GM18502 (cell line): ENCODE measurements at regions not wholly inside any gene's neighbourhood (a gene's known extent, or its start where the extent isn't known, plus 50 kb on each side); places are given as distances from the start of the nearest gene placed in this dataset.

ENCODE experiments used
- ATAC-seq: cut with Tn5 transposase; IDR thresholded peaks from one replicate; pipeline ENCODE4 v1.9.1; 2021; ENCODE audit warnings: mild to moderate bottlenecking; ENCODE audit not compliant: unreplicated experiment, poor library complexity

DNA sequence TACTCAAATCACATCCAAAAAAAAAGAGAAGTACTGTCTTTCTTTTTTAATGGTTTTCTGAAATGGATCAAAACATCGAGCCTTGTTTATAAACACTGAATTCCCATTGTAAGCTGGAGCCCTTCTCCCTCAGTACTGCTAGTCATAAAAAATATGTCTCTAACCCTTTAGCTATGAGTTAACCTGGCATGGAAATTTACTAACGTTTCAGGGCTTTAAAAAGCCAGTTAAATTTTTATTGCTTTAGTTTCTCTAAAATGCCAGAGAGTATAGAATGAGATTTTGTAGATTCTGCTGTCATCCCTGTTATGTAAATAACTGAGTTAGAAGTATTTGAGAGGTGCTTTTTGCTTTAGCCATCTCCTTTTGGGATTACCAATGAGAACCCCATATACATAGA lies 528.3 kb downstream of the EFNB2 start:
- no peak for ATAC-seq

DNA sequence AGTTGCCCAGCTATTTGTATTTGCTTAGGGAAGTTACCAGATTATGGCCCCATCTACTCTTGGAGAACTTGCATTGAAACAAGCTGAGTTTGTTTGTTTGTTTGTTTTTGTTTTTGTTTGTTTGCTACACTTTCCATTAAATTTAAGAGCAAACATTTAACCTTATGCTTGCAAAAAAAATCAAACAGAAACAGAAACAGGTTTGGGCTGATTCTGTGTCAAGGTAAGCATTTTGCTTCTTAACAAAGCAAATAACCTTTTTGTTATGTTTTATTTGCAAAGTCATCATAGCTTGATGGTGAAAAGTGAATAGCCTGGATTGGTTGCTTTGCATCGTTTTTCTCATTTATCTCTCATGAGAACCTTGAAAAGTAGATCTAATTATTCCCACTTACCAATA lies 531.8 kb downstream of the EFNB2 start:
- no peak for ATAC-seq

DNA sequence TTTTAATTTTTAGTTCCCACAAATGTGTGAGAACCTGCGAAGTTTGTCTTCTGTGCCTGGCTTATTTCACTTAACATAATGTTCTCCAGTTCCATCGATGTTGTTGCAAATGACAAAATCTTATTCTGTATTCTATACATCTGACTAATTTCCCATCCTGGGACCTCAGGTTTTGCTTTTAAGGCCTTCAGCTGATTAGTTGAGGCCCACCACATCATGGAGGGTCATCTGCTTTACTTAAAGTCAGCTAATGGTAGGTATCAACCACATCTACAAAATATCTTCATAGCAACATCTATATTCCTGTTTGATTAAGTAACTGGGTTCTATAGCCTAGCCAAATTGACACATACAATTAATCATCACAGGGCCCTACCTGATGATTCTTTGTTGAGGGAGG lies 534.0 kb downstream of the EFNB2 start:
- no peak for ATAC-seq

DNA sequence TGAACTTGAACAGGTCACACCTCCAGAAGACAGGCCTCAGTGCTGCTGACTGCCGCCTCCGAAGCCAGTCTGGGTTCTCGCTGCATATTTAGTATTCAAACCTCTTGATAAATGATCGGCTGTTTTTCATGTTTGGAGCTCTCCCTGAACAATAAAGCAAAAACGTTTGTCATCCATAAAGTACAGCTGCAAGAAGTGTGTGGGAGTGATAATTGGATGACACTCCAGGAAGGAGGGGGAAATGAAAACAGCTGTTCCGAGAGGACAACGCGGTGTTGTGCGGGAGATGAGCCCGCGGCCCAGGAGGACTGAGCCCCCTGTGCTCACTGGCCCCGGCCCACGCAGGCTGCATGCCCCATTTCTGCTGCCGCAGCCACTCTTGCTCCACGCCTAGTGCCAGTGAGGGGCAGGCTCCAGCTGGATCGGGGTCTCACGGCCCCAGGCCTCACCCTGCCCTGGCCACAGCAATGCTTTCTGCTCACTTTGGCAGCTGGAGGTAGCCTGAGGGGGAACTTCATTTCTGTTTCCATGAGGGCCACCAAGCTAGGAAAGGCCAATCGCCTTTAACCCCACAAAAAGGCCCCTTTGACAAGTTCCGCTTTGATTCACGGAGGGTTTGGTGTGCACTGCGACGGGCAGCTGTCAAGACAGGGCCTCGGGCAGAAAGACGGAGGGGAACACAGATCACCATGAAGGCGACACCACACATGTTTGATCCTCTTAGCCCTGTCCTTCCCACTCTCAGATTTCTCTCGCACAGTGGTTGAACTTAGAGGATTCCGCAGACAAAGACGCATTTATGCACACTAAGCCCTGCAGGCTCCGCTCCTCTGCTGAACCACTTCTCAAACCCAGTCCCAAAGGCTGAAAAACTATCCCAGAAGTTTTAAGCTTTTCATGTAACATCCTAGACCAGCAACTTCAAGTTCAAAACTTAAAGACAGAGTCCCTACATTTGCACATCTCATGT lies 537.6 kb downstream of the EFNB2 start:
- no peak for ATAC-seq

DNA sequence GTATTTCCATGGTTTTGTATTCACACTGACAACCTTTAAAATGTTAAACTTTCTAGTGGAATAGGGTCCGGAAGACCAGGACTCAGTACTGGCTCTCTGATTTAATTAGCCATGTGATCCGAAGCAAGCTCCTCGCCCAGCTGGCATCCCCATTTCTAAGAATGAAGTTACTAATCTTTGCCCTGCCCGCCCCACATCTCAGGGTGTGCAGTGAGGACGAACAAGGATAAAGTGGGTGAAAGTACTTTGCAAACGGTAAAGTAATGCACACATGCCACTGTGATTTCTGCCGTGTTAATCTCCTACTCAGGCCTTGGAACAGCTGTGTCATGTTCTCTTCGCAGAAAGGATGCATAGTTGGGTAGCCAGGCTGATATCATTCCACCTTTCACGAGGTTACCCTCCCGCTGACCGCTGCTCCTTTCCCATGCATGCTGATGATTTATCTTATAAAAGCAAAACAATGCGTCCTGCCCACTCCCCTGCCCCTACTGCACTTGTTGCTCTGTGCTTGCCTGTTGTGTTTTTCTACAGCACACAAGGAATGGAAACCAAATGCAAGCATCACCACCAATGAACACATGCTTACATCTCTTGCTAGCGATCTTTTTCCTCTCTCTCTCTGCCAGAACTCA lies 539.0 kb downstream of the EFNB2 start:
- ATAC-seq = no peak

DNA sequence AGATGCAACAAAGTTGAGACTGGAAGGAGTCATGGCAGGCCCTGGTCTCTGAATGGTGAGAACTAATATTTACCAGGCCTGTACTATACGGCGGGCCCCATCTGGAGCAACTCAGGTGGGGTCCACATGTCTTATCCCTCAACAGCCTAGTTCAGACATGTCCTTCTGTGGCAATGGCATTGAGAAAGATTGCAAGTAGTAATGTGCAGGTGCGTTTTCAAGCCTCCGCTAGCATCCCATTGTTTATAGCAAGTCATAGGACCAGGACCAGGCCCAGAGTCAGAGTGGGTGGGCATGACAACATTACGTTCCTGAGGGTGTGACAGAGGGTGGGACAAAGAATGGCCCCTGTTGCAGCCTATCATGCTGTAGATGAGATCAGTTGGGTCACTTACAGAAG lies 541.1 kb downstream of the EFNB2 start:
- no peak for ATAC-seq

DNA sequence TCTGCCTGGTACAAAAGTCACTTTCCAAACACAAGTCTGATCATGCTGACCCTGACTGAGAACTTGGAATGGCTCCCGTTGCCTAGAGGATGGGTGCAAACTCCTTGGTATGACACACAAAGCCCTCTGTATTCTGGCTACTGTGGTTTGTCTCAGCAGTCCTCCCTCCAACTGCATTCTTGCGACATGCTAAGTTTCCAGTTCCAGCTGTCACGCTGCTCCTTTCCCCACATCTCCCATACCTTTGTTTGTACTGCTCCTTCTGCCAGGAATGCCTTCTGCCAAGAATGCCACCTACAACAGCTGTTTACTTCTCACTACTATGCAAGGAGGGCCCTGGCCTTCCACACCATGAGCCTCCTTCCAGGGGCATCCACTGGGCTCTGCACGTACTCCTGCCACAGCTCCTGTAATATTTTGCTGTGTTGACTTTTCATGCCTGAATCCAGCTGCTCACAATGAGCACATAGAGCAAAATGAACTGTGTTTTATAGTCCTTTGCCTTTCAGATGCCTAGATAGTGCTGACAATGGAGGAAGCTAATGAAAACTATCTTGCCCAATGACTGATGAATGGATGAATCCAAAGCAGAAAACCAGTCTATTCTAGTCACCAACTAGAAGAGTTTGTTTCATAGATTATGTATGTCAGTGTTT lies 543.7 kb downstream of the EFNB2 start:
- no peak for ATAC-seq

DNA sequence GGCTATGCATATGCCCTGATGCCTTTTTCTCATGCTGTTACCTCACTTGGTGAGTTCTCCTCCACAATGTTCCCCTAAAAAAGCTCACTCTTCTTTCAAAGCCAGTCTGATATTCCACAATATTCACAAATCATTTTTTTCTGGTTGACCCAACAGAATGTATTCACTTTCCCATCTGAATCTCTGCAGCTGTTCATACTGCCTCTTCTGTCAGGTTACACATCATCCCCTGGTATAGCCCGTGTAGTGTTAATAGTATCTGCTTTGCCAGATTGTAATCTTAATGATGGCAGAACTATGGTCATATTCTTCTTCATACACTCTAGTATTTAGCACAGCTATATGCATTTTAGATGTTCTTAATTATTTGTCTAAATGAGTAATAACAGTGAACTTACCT lies 544.3 kb downstream of the EFNB2 start:
- ATAC-seq = no peak

DNA sequence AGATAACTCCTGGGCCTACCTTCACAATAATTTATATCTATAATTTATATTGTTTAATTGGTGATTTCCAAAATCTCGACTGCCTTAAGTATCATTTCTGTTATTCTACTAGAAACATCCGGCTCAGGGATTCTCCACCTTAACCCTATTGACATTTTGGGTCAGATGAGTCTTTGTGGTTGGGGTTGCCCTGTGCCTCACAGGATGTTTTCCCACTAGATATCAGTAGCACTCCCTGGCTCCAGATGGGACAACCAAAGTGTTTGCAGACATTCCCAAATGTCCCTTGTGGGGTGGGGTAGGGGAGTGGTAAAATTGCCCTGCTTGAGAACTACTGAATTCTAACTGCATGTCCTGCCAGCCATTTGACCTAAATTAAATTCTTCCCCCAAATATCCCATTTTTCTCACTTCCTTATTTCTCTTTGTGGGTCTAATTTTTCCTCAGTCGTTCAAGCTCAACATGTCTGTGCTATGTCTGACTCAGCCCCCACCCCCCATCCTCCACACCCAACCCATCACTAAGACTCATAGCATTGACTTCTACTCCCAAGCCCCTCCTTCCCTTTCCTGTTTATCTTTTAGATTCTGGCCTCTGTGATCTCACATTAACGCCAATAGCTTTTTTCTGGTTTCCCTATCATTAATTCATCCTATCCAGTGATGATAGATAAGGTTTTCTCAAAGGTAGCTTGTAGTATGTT lies 545.1 kb downstream of the EFNB2 start:
- no peak for ATAC-seq

DNA sequence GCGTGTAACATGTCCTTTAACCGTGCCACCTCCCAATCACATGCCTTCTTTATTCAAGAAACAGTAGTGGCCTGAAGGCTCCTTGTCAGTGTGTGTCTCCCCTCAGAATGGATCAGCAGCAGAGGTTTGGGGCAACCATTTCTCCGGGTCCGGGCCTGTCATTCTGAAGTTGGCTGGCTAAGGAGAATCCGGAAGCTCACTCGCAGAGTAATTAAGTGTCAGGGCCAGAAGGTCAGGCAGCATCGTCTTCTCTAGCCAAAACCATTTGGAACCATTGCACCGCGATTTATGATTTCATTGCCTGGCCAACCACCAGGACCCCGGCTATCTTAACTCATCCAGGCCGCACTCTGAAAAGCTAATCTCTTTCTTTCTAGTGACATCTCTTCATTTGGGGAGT lies 550.8 kb downstream of the EFNB2 start:
- ATAC-seq = no peak

DNA sequence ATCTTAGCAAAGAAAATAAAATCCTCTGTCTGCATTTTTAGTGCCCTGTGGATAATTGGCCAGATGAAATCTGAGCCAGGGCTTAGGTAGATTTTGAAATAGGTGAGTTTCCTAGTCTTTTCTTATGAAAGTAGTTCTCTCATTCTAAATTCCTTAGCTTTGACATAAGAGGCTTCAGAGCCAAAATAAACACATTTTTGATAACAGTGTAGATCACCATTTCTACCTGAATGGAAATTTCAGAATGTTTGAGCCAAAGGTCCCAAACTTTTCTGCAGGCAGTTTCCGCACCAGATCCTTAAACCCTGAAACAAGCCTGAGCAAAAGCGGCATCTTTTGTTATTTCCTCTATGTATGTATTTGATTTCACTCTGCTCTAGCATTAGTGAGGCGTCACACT lies 551.2 kb downstream of the EFNB2 start:
- no peak for ATAC-seq

DNA sequence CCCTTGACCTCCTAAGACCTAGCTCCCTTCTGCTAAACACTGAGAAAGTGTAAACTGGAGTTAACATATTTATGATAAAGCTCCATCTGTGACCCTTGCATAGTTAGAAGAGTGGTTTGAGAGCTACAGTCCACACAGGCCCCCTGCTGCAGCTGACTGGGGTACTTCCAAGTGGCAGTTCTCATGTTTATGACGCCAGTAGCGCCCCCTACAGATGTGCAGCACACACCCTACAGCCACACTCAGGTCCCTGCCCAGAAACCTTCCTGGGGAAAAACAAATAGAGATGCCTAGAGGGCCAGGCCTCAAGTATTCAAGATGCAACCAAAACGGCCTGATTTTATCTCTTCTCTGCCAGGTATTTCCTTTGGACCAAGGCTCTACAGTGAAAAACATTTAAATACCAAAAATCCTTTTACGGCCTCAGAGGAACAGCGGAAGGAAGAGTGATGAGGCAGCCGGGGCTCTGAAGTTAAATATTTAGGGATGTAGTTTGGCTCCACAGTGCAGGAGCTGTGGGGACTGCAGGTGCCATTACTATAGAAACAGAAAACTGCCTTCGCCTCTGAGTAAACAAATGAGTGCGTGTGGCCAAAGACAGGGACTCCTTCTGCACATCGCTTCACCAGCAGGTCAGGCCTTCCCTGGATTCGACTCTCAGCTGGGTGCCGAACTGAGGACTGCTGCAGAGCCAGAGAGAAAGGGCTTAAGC lies 553.1 kb downstream of the EFNB2 start:
- no peak for ATAC-seq

DNA sequence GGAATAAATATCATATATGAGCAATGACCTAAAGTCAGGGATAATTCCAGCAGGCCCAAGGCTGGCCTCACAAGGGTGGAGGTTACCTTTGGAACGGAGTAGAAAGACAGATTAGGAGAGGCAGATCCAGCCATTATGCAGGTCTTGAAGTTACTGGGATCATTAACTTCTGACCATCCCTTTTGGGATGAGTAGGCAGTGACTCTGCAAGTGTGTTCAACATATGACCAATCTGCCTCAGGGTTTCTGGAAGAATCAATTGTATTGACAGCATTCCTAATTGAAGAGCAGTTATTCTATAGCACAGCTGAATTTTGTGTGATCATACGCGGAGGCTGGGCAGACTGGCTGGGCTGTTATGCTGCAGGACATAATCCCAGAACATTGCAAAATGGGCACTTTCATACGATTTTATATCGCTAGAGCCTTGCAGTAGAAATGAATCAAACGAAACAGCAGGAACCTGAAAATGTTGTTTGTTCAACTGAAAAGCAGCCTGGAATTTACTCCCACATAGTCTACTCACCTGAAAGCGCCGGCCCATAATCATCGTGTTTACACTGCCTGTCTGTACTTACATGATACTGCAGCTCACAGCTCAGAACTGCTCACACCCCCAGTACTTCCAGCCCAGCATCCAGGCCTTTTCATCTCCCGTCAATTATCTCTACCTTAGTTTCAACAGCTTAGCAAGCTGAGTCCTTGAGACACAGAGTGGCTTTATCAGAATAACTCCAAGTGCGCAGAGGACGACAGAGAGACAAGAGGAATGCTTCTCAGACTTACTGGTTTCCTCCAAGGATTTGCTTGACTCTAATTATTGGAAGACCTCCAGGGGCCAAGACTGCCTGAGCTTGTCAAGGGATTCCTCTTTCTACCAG lies 556.1 kb downstream of the EFNB2 start:
- no peak for ATAC-seq

DNA sequence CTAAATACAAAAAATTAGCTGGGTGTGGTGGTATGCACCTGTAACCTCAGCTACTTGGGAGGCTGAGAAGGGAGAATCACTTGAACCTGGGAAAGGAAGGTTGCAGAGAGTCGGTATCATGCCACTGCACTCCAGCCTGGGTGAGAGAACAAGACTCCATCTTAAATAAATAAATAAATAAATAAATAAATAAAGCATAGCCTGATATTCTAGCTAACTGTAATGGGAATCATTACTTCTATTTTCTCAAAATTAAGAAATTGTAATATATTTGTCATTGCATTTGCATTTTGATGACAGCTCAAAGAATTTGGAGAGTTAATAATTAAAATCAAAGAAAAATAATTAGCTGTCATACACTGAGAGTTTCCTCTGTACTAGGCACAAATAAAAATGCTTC lies 561.1 kb downstream of the EFNB2 start:
- ATAC-seq = no peak

DNA sequence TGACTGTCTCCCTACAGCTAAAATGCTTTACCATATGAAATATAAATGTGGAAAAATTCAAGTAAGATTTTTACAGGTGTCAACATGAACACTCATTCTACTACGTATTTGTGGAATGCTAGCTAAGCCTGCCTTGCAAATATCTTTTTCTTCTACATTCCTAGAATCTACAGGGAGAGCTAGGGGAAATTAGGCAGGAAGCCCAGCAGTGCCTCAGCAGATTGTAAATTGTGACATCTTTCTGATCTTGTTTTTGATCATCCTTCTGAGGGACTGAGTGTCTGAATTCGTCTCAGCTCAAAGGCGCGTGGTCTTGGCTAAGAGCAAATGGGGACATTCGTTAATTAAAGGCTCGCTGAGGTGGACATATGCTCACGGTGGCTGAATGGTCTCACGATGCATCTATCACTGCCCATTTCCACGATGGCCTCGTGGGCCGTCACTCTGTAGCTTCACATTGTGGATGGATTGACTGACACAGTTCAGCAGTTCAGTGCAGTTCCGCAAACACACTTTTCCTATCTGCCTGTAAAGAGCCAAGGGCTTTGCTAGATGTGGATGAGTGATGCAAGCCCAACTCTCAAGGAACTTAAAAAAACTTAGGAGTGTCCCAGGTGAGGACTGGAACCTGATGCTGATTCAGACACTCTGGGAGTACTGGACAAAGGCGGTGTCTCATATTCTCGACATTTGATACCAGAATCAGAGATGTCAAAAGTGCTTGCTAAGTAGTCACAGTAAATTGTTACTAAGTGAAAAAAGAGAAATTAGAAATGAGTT lies 562.5 kb downstream of the EFNB2 start:
- ATAC-seq = no peak

DNA sequence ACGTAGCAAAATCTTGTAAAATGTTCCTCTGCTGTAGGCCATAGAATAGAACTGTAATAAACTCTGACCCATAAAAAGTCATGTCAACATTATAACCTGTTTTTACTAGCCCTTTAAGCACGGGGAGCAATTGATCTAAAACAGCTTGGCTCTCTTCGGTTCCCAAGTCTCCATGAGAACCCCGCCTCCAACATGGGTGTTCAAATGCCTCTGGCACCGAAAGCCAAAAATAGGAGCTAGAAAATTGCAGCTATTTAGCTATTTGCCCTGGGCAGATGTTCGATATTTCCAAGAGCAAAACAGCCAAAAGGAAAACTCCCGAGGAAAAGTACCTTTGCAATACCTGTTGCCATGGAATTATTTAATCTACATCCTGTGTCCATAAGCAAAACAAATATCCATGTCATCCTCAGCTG lies 563.1 kb downstream of the EFNB2 start:
- ATAC-seq = no peak

DNA sequence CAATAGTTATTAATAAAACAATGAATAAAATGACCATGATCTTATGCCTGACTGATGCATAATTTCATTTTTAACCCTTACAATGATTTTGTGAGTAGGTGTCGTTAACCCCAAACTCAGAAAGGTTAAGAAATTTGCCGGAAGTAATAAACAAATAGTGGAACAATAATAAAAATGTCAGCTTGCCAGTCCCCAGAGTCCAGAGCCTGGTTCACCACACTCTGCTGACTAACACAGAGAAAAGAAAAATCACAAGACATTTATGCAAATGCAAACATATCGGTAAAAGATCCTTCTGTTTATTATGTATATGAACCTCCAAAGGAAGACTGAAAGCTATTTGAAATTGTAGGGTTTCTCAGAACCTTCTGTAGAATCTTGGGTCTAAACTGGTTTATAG lies 563.7 kb downstream of the EFNB2 start:
- ATAC-seq = no peak

DNA sequence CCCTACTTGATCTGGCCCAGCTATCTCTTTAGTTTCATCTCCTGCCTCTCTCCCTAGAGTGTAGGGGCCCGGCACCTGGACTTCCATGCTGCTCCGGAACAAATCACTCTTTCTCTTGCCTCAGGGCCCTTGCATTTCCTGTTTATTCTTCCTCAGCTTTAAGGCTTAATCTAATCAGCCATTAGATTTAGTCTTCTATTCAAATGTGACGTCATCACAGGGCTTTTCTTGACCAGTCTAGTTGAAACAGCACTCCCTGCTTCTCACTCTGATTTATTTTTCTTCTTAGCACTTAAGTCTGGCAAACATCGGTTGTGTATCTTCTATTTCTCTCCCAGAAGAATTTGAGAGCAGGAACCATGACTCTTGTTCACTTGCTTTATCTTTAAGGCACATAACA lies 564.1 kb downstream of the EFNB2 start:
- ATAC-seq = no peak
